HepG2 (cell line): ENCODE measurements at regions not wholly inside any gene's neighbourhood (a gene's known extent, or its start where the extent isn't known, plus 50 kb on each side); places are given as distances from the start of the nearest gene placed in this dataset.

Source experiments
- ATAC-seq: fragments of 200-7000 bp; cut with Tn5 transposase; 3 replicates; pipeline ENCODE4 v1.9.1; 2020; ENCODE audit warnings: mild to moderate bottlenecking, moderate library complexity
- BruUV-seq: library from RNA; stranded (reverse); fragments of 400-500 nt; replicated peaks from 2 replicates; lab custom pipeline; 2021; lab: Mats Ljungman, UMichigan
- CTCF ChIA-PET: fragments of 300-600 bp; formaldehyde crosslinking; extraction: SDS; loops from one replicate; lab custom pipeline; 2021; ENCODE audit warnings: low total read pairs, inconsistent platforms, low intra/inter-chr PET ratio; lab: Yijun Ruan, JAX
- POLR2A ChIA-PET: fragments of 350-600 bp; sonication (Branson Sonifier 250); formaldehyde crosslinking; loops from one replicate; lab custom pipeline; 2020; ENCODE audit warnings: antibody characterized with exemption, inconsistent platforms; lab: Yijun Ruan, JAX
- DNase-seq: peaks from one replicate; pipeline ENCODE4 v3.0.0-alpha.2; 2015; ENCODE audit warnings: low spot score
- FAIRE-seq: peaks from 3 replicates; lab custom pipeline; 2011; peaks lifted over from hg19 to GRCh38; lab: Jason Lieb, UNC
- H2AFZ ChIP-seq: one replicate; pipeline ENCODE4 v1.6.1; 2011; ENCODE audit warnings: low read length, inconsistent platforms
- H3K27ac ChIP-seq: fragments of 300-600 bp; 3 replicates; pipeline ENCODE4 v1.8.0; 2011; ENCODE audit warnings: mixed run types, mild to moderate bottlenecking, mixed read lengths, low read length, inconsistent platforms; ENCODE audit not compliant: insufficient read depth; ENCODE audit errors: extremely low read length
- H3K27me3 ChIP-seq, 2 experiments: fragments of 200-600 bp in 1 of 2; 2 replicates in 1 of 2; 3 replicates in 1 of 2; pipeline versions ENCODE4 v1.6.0 to v1.8.0; 2011; ENCODE audit warnings: low read length in 2 of 2, mild to moderate bottlenecking in 2 of 2, moderate library complexity in 2 of 2, inconsistent platforms in 1 of 2; ENCODE audit not compliant: insufficient read depth in 2 of 2, control insufficient read depth in 1 of 2
- H3K36me3 ChIP-seq, 2 experiments: fragments of 200-600 bp in 1 of 2; replicated peaks in 1 of 2; 2 replicates in 1 of 2; 3 replicates in 1 of 2; pipeline versions ENCODE4 v1.5.1 to v1.8.0; 2011; ENCODE audit warnings: low read length in 2 of 2, inconsistent platforms in 1 of 2; ENCODE audit not compliant: insufficient read depth in 2 of 2, control insufficient read depth in 1 of 2
- H3K4me1 ChIP-seq: 2 replicates; pipeline ENCODE4 v1.5.1; 2012; ENCODE audit warnings: low read length, inconsistent platforms; ENCODE audit not compliant: insufficient read depth
- H3K4me2 ChIP-seq: 2 replicates; pipeline ENCODE4 v1.6.0; 2011; ENCODE audit warnings: low read depth, low read length, inconsistent platforms
- H3K4me3 ChIP-seq, 3 experiments: fragments of 200-600 bp in 1 of 3; sonication (generic), shearing (Covaris generic) in 1 of 3; replicated peaks in 1 of 3; 2 replicates each; pipeline ENCODE4 v1.5.1; 2011 to 2016; ENCODE audit warnings: low read length in 3 of 3, inconsistent platforms in 2 of 3, low read depth in 2 of 3, mild to moderate bottlenecking in 2 of 3, control low read depth in 1 of 3, mixed read lengths in 1 of 3; ENCODE audit not compliant: insufficient read depth in 1 of 3
- H3K79me2 ChIP-seq: one replicate; pipeline ENCODE4 v1.6.1; 2011; ENCODE audit warnings: low read length, inconsistent platforms; ENCODE audit not compliant: insufficient read depth
- H3K9ac ChIP-seq: 2 replicates; pipeline ENCODE4 v1.6.0; 2011; ENCODE audit warnings: mild to moderate bottlenecking, low read depth, low read length, inconsistent platforms; ENCODE audit not compliant: insufficient read depth
- H3K9me3 ChIP-seq: 2 replicates; pipeline ENCODE4 v1.5.1; 2012; ENCODE audit warnings: mild to moderate bottlenecking, low read length
- H4K20me1 ChIP-seq: 2 replicates; pipeline ENCODE4 v1.6.0; 2011; ENCODE audit warnings: inconsistent platforms, mild to moderate bottlenecking, low read length, moderate library complexity; ENCODE audit not compliant: insufficient read depth
- EEA1 ChIP-seq: sonication (generic); formaldehyde crosslinking; IDR thresholded peaks from 2 replicates; pipeline ENCODE4 v1.5.1; 2020; ENCODE audit warnings: mild to moderate bottlenecking, missing genetic modification reagents, borderline replicate concordance
- NR3C1 ChIP-seq: sonication (generic); formaldehyde crosslinking; IDR thresholded peaks from 2 replicates; pipeline ENCODE4 v1.4.0; 2020; ENCODE audit warnings: missing genetic modification reagents
- SKI ChIP-seq: fragments of 450-650 bp; IDR thresholded peaks from one replicate; pipeline ENCODE4 v1.6.1; 2018; ENCODE audit warnings: mild to moderate bottlenecking; ENCODE audit not compliant: partially characterized antibody
- SNAI1 ChIP-seq: sonication (generic); formaldehyde crosslinking; IDR thresholded peaks from 2 replicates; pipeline ENCODE4 v1.5.0; 2020; ENCODE audit warnings: mild to moderate bottlenecking, missing genetic modification reagents, borderline replicate concordance
- ZFP91 ChIP-seq: sonication (generic); formaldehyde crosslinking; IDR thresholded peaks from 2 replicates; pipeline ENCODE4 v1.9.0; 2022; ENCODE audit warnings: missing genetic modification reagents, mild to moderate bottlenecking, borderline replicate concordance
- ZMAT3 ChIP-seq: sonication (generic); formaldehyde crosslinking; conservative IDR thresholded peaks from 2 replicates; pipeline ENCODE4 v1.7.0; 2021; ENCODE audit warnings: missing genetic modification reagents
- ZSCAN29 ChIP-seq: sonication (generic); formaldehyde crosslinking; conservative IDR thresholded peaks from 2 replicates; pipeline ENCODE4 v1.4.0; 2020; ENCODE audit warnings: mild to moderate bottlenecking, missing genetic modification reagents
- WGBS: methylation state at CpG from one replicate; pipeline ENCODE4 v1.1.6; 2017; ENCODE audit warnings: low lambda C conversion rate; 5-methylcytosine and 5-hydroxymethylcytosine counted together
- in situ Hi-C: cut with HindIII; loops from 2 replicates; pipeline ENCODE4 v1.10.0; 2017; ENCODE audit warnings: low pct_unique_long_range_greater_than_20kb; ENCODE audit not compliant: extremely low pct_ligation_motif_present
- intact Hi-C: fragments of 100-400 bp; cut with micrococcal nuclease; formaldehyde crosslinking; loops from one replicate; pipeline ENCODE4 v1.10.0; 2022; ENCODE audit not compliant: unreplicated experiment

DNA sequence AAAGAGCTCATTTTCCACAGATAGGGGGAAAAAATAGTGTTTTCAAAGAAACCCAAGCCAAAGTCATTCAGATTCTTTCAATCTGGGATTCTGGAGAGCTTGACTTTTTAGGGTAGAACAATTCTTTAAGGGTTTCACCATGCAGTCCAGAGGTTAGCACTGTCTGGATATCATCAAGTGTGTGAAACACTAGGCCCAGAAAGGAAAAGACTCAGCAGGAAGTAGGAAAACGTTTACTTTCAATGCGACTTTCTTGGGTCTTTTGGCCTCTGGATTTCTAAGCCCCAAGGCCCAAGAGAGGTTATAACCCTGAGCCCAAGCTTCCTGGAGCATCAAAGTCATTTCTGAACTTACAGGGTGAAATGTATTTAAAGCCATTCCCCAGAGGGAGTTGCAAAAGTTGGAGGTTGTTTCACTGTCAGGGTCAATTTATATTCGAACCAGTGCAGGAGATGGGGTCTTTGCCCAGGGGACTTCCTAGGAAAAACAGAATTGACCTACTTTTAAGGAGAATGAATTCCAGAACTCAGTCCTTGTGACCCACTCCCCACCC lies 158.0 kb downstream of the C7orf25 start (continued):
- TF ChIP-seq ZFP91 (CRISPR knock-in tag) (no peak), ZMAT3 (CRISPR knock-in tag) (no peak), NR3C1 (CRISPR knock-in tag) (no peak), SNAI1 (CRISPR knock-in tag) (no peak), ZSCAN29 (CRISPR knock-in tag) (no peak)

- FAIRE-seq: no peak
- H3K4me3 ChIP-seq: no peak overlapping the region
- H3K79me2 ChIP-seq: no peaks in the 10 kb centered on the region
- H3K9me3 ChIP-seq: no peaks in the 10 kb centered on the region
- H2AFZ ChIP-seq: no peak overlapping the region
- no peaks in the 10 kb centered on the region for H3K4me1 ChIP-seq
- no peak overlapping the region for H3K4me2 ChIP-seq
- H3K27me3 ChIP-seq: no peaks in the 10 kb centered on the region; a peak in 1 of 5 replicates
- no peaks in the 10 kb centered on the region for H4K20me1 ChIP-seq
- DNase-seq: no peak
- ATAC-seq: no peak
- ChIA-PET POLR2A (no interaction called here), CTCF (no interaction called here)
- in situ Hi-C loops (no loop called here), intact Hi-C loops (no loop called here)
- no TSS peak for BruUV-seq
- TF ChIP-seq EEA1 (CRISPR knock-in tag) (no peak), SKI (no peak)
- no peak overlapping the region for H3K27ac ChIP-seq
- no peaks in the 10 kb centered on the region for H3K36me3 ChIP-seq
- H3K9ac ChIP-seq: no peak overlapping the region
- WGBS: 0% methylated on average over 2 of the region's 2 CpGs
Observed at GRCh38 chr7:42753367-42753766, 158.5 kb downstream of the C7orf25 start.
